H1 (cell line): ENCODE measurements at regions not wholly inside any gene's neighbourhood (a gene's known extent, or its start where the extent isn't known, plus 50 kb on each side); places are given as distances from the start of the nearest gene placed in this dataset.

ENCODE experiments used
- CTCF ChIA-PET: fragments of 300-600 bp; sonication (Branson Sonifier 250); formaldehyde crosslinking; loops from one replicate; lab custom pipeline; 2021; ENCODE audit not compliant: partially characterized antibody; lab: Charles Lee
- POLR2A ChIA-PET: fragments of 300-600 bp; sonication (Branson Sonifier 250); formaldehyde crosslinking; loops from one replicate; lab custom pipeline; 2021; ENCODE audit warnings: inconsistent platforms; ENCODE audit not compliant: partially characterized antibody; lab: Charles Lee
- DNase-seq, 2 experiments: peaks; one replicate each; pipeline versions ENCODE4 v3.0.0 to v3.0.0-alpha.2; 2010 to 2022; ENCODE audit warnings: low spot score in 2 of 2, low read depth in 1 of 2, mixed read lengths in 1 of 2
- FAIRE-seq: peaks from 2 replicates; lab custom pipeline; 2011; peaks lifted over from hg19 to GRCh38; lab: Jason Lieb, UNC
- H2AFZ ChIP-seq: 2 replicates; pipeline ENCODE4 v1.8.1; 2012; ENCODE audit warnings: low read length, inconsistent platforms
- H2AK5ac ChIP-seq: 2 replicates; pipeline ENCODE4 v1.6.1; 2013; ENCODE audit warnings: low read depth, low read length
- H2BK120ac ChIP-seq: replicated peaks from 2 replicates; pipeline ENCODE3; 2013; ENCODE audit warnings: low read depth, low read length, inconsistent platforms
- H2BK12ac ChIP-seq: 2 replicates; pipeline ENCODE4 v1.6.1; 2013; ENCODE audit warnings: low read depth, low read length
- H2BK15ac ChIP-seq: 2 replicates; pipeline ENCODE4 v1.6.1; 2013; ENCODE audit warnings: low read length
- H2BK20ac ChIP-seq: 2 replicates; pipeline ENCODE4 v1.6.1; 2013; ENCODE audit warnings: low read length
- H2BK5ac ChIP-seq: 2 replicates; pipeline ENCODE4 v1.6.1; 2013; ENCODE audit warnings: low read depth, low read length
- H3K14ac ChIP-seq: 2 replicates; pipeline ENCODE4 v1.6.1; 2013; ENCODE audit warnings: inconsistent platforms; ENCODE audit not compliant: insufficient read length
- H3K18ac ChIP-seq: 2 replicates; pipeline ENCODE4 v1.6.1; 2013; ENCODE audit warnings: low read length; ENCODE audit errors: extremely low read depth
- H3K23ac ChIP-seq: 2 replicates; pipeline ENCODE4 v1.6.1; 2013; ENCODE audit warnings: inconsistent platforms; ENCODE audit not compliant: insufficient read length
- H3K23me2 ChIP-seq: 2 replicates; pipeline ENCODE4 v1.6.1; 2013; ENCODE audit warnings: low read depth, low read length
- H3K27ac ChIP-seq: 2 replicates; pipeline ENCODE4 v1.6.1; 2011; ENCODE audit warnings: low read depth, low read length, inconsistent platforms
- H3K27me3 ChIP-seq, 4 experiments: replicated peaks in 1 of 4; 1 replicate in 1 of 4; 2 replicates in 3 of 4; pipeline versions ENCODE4 v1.6.1 to v1.8.1; 2011 to 2013; ENCODE audit warnings: low read length in 3 of 4, mild to moderate bottlenecking in 3 of 4, inconsistent platforms in 2 of 4, mixed read lengths in 2 of 4, moderate library complexity in 1 of 4; ENCODE audit not compliant: control insufficient read depth in 3 of 4, insufficient read depth in 3 of 4; ENCODE audit errors: extremely low read depth in 1 of 4
- H3K36me3 ChIP-seq, 4 experiments: 2 replicates each; pipeline versions ENCODE4 v1.6.1 to v1.8.1; 2011 to 2013; ENCODE audit warnings: mild to moderate bottlenecking in 4 of 4, low read length in 3 of 4, moderate library complexity in 2 of 4, control low read depth in 1 of 4, inconsistent platforms in 1 of 4; ENCODE audit not compliant: insufficient read depth in 4 of 4, control insufficient read depth in 2 of 4
- H3K4ac ChIP-seq: replicated peaks from 2 replicates; pipeline ENCODE3; 2013; ENCODE audit warnings: low read length, low read depth, mixed read lengths, inconsistent platforms; ENCODE audit not compliant: insufficient read length
- H3K4me1 ChIP-seq, 4 experiments: replicated peaks in 1 of 4; 1 replicate in 1 of 4; 2 replicates in 3 of 4; pipeline versions ENCODE4 v1.6.1 to v1.8.1; 2011 to 2013; ENCODE audit warnings: low read length in 3 of 4, inconsistent platforms in 2 of 4, mixed read lengths in 1 of 4; ENCODE audit not compliant: insufficient read depth in 4 of 4, control insufficient read depth in 3 of 4
- H3K4me2 ChIP-seq, 2 experiments: 2 replicates each; pipeline versions ENCODE4 v1.6.1 to v1.8.1; 2011 to 2013; ENCODE audit warnings: low read depth in 2 of 2, low read length in 2 of 2, control low read depth in 1 of 2, inconsistent platforms in 1 of 2, mild to moderate bottlenecking in 1 of 2; ENCODE audit not compliant: insufficient read depth in 1 of 2
- H3K4me3 ChIP-seq, 4 experiments: fragments of 200-600, 300-600 bp in 1 of 4; sonication (generic), shearing (Covaris generic), sonication (Bioruptor Twin) in 1 of 4; 2 replicates each; pipeline versions ENCODE4 v1.5.1 to v1.8.1; 2011 to 2016; ENCODE audit warnings: low read length in 4 of 4, low read depth in 3 of 4, control low read depth in 2 of 4, inconsistent platforms in 2 of 4, mild to moderate bottlenecking in 2 of 4, mixed read lengths in 1 of 4, moderate library complexity in 1 of 4; ENCODE audit not compliant: insufficient read depth in 2 of 4; ENCODE audit errors: extremely low read depth in 1 of 4
- H3K56ac ChIP-seq: replicated peaks from 2 replicates; pipeline ENCODE3; 2013; ENCODE audit warnings: low read depth, mild to moderate bottlenecking, mixed read lengths, low read length, inconsistent platforms; ENCODE audit not compliant: insufficient read length
- H3K79me1 ChIP-seq: 2 replicates; pipeline ENCODE4 v1.6.1; 2013; ENCODE audit warnings: low read depth, low read length, control low read depth
- H3K79me2 ChIP-seq, 2 experiments: 2 replicates each; pipeline versions ENCODE4 v1.6.1 to v1.8.1; 2012 to 2013; ENCODE audit warnings: low read length in 2 of 2, mild to moderate bottlenecking in 2 of 2, inconsistent platforms in 1 of 2; ENCODE audit not compliant: insufficient read depth in 2 of 2, control insufficient read depth in 1 of 2
- H3K9ac ChIP-seq, 4 experiments: replicated peaks in 1 of 4; 1 replicate in 1 of 4; 2 replicates in 3 of 4; pipeline versions ENCODE4 v1.6.1 to v1.8.1; 2011 to 2013; ENCODE audit warnings: low read depth in 3 of 4, low read length in 3 of 4, control low read depth in 2 of 4, mild to moderate bottlenecking in 2 of 4, moderate library complexity in 2 of 4, inconsistent platforms in 1 of 4; ENCODE audit errors: extremely low read depth in 1 of 4
- H3K9me3 ChIP-seq, 2 experiments: 2 replicates each; pipeline versions ENCODE4 v1.6.1 to v1.8.1; 2012 to 2013; ENCODE audit warnings: mild to moderate bottlenecking in 2 of 2, moderate library complexity in 2 of 2, control low read depth in 1 of 2, inconsistent platforms in 1 of 2, low read depth in 1 of 2, low read length in 1 of 2, mixed read lengths in 1 of 2; ENCODE audit not compliant: insufficient read depth in 2 of 2
- H4K20me1 ChIP-seq, 2 experiments: replicated peaks in 1 of 2; 2 replicates each; pipeline versions ENCODE3 to v1.8.1; 2011 to 2013; ENCODE audit warnings: inconsistent platforms in 2 of 2, low read length in 2 of 2, mild to moderate bottlenecking in 1 of 2; ENCODE audit not compliant: insufficient read depth in 2 of 2, control insufficient read depth in 1 of 2
- H4K5ac ChIP-seq: 2 replicates; pipeline ENCODE4 v1.6.1; 2013; ENCODE audit warnings: low read length, low read depth, mixed read lengths, inconsistent platforms; ENCODE audit not compliant: insufficient read length
- H4K8ac ChIP-seq: 2 replicates; pipeline ENCODE4 v1.8.0; 2013; ENCODE audit warnings: mild to moderate bottlenecking, moderate library complexity, low read length, inconsistent platforms; ENCODE audit not compliant: insufficient read depth; ENCODE audit errors: extremely low read depth
- H4K91ac ChIP-seq: replicated peaks from 2 replicates; pipeline ENCODE3; 2013; ENCODE audit warnings: low read length, mixed read lengths, inconsistent platforms; ENCODE audit not compliant: insufficient read length
- EP300 ChIP-seq, 2 experiments: IDR thresholded peaks; 1 replicate in 1 of 2; 2 replicates in 1 of 2; pipeline ENCODE4 v1.6.1; 2011 to 2012; ENCODE audit warnings: low read depth in 2 of 2, low read length in 2 of 2, mild to moderate bottlenecking in 2 of 2, borderline replicate concordance in 1 of 2, inconsistent platforms in 1 of 2, moderate library complexity in 1 of 2
- WGBS, 2 experiments: shearing (Covaris generic) in 1 of 2; methylation state at CpG; one replicate each; pipeline versions ENCODE4 v1.1.6 to v1.1.7; 2013 to 2015; ENCODE audit warnings: low lambda C conversion rate in 2 of 2, mixed read lengths in 2 of 2, inconsistent platforms in 1 of 2, low coverage in 1 of 2, missing lambda C conversion rate in 1 of 2; ENCODE audit not compliant: insufficient replicate concordance in 2 of 2, insufficient coverage in 1 of 2, insufficient read length in 1 of 2; ENCODE audit errors: extremely low coverage in 1 of 2, missing lambda C conversion rate in 1 of 2; 5-methylcytosine and 5-hydroxymethylcytosine counted together

- no peaks in the 10 kb centered on the region for H3K23me2 ChIP-seq
- no peak overlapping the region for H3K4ac ChIP-seq
- TF ChIP-seq EP300 (IDR thresholded peaks at IDR 0.05; ENCODE audit: borderline replicate concordance in 1 of 2, low read depth in 2 of 2, low read length in 2 of 2) = no peak
- H2AFZ ChIP-seq = no peak overlapping the region
- H2BK5ac ChIP-seq = no peak overlapping the region
- no peak overlapping the region for H3K27ac ChIP-seq
- no peak overlapping the region for H2BK15ac ChIP-seq
- H4K5ac ChIP-seq = no peak overlapping the region
- H2BK120ac ChIP-seq = no peak overlapping the region
- no peak overlapping the region for H4K91ac ChIP-seq
- WGBS, 2 experiments = 89% methylated on average over 6 of the region's 6 CpGs; no CpG with 5 or more reads in 1 of the 2 experiments
- no peak overlapping the region for H3K18ac ChIP-seq
- no peak overlapping the region for H3K4me3 ChIP-seq
- no peak overlapping the region for H3K23ac ChIP-seq
- no peaks in the 10 kb centered on the region for H3K9me3 ChIP-seq
- H3K56ac ChIP-seq = no peak overlapping the region
- FAIRE-seq (no peak), DNase-seq (no peak)
- no peak overlapping the region for H3K4me2 ChIP-seq
- no peaks in the 10 kb centered on the region; a peak in 1 of 7 replicates for H3K27me3 ChIP-seq
- no peaks in the 10 kb centered on the region for H4K20me1 ChIP-seq
- peaks cover 3 to 15% (median 8%) of the 10 kb centered on the region in 4 experiments for H3K4me1 ChIP-seq
- H3K9ac ChIP-seq = no peak overlapping the region
- no peaks in the 10 kb centered on the region for H3K36me3 ChIP-seq
- H3K79me2 ChIP-seq = no peaks in the 10 kb centered on the region
- POLR2A ChIA-PET = no interaction called here
- CTCF ChIA-PET = no interaction called here
- no peak overlapping the region for H2AK5ac ChIP-seq
- no peak overlapping the region for H3K14ac ChIP-seq
- H4K8ac ChIP-seq = no peak overlapping the region
- H2BK20ac ChIP-seq = no peak overlapping the region
- no peak overlapping the region for H2BK12ac ChIP-seq
- H3K79me1 ChIP-seq = no peaks in the 10 kb centered on the region
Measured at GRCh38 chr14:101472518-101472849, 88.8 kb upstream of the DIO3 start.
